ENCODE measurements at regions not wholly inside any gene's neighbourhood (a gene's known extent, or its start where the extent isn't known, plus 50 kb on each side); places are given as distances from the start of the nearest gene placed in this dataset.

DNA sequence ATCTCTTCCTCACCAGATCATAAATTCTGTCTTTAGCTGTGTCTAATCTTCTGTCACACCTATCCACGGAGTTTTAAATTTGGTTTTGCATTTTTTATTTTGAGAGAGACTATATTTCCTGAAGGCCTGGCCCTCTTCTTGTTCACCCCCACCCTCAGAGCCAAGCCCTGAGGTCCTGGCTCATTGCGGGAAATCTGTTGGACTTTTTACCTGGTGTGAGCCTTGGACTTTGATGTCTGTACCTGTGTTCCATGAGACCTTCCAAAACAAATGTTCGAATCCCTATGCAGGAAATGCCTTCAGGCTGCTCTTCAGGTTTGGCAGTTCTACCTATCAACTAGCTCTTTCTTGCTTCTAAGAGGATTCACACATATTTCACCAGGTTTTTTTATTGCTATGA, 175.2 kb upstream of the GRB10 start:
- intact Hi-C loops (cut with DNase I) = no loop called here
- H3K4me1 ChIP-seq = peaks cover 0 to 9% of the 10 kb centered on the region in 2 donors
- DNase-seq = no peak
- no peaks in the 10 kb centered on the region for H3K36me3 ChIP-seq
- H3K27ac ChIP-seq = no peak overlapping the region
- no peaks in the 10 kb centered on the region for H3K27me3 ChIP-seq
- no peaks in the 10 kb centered on the region for H3K9me3 ChIP-seq
- TF ChIP-seq, protein P1, sequence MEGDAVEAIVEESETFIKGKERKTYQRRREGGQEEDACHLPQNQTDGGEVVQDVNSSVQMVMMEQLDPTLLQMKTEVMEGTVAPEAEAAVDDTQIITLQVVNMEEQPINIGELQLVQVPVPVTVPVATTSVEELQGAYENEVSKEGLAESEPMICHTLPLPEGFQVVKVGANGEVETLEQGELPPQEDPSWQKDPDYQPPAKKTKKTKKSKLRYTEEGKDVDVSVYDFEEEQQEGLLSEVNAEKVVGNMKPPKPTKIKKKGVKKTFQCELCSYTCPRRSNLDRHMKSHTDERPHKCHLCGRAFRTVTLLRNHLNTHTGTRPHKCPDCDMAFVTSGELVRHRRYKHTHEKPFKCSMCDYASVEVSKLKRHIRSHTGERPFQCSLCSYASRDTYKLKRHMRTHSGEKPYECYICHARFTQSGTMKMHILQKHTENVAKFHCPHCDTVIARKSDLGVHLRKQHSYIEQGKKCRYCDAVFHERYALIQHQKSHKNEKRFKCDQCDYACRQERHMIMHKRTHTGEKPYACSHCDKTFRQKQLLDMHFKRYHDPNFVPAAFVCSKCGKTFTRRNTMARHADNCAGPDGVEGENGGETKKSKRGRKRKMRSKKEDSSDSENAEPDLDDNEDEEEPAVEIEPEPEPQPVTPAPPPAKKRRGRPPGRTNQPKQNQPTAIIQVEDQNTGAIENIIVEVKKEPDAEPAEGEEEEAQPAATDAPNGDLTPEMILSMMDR (IDR thresholded peaks at IDR 0.05) = no peak
- TF ChIP-seq POLR2A (IDR thresholded peaks at IDR 0.05) = no peak
- WGBS, 2 donors = 72 to 88% methylated on average over 3 of the region's 3 CpGs
- H3K4me3 ChIP-seq (replicated peaks in 1 of 3) = no peak overlapping the region

DNA sequence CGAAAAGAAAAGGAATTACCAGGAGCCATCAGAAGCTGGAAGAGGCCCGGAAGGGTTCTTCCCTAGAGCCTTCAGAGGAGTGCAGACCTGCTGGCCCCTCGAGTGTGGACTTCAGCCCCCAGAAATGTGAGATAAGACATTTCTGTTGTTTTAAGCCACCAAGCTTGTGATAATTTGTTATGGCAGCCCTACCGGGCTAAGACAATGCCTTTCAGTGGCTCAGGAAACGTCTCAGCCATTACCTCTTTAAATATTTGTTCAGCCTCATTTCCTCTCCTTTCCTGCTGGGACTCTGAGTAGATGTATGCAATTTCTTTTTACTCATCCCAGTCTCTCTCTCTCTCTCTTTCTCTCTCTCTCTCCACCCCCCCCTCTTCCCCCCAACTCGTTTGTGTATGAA, 174.7 kb upstream of the GRB10 start:
- 39 to 41% methylated on average over 6 of the region's 6 CpGs for WGBS, 2 donors
- no peak for DNase-seq

GRCh38 chr7:50956522-50957155, 173.9 kb upstream of the GRB10 start:
- Histone ChIP-seq H3K27ac (no peak overlapping the region), H3K27me3 (no peaks in the 10 kb centered on the region), H3K9me3 (no peaks in the 10 kb centered on the region), H3K36me3 (no peaks in the 10 kb centered on the region), H3K4me3 (replicated peaks in 1 of 3) (no peak overlapping the region), H3K4me1 (no peaks in the 10 kb centered on the region)
- intact Hi-C loops (cut with DNase I) = no loop called here
- TF ChIP-seq, protein P1 (IDR thresholded peaks at IDR 0.05) = no peak
- TF ChIP-seq POLR2A (IDR thresholded peaks at IDR 0.05) = no peak
- DNase-seq = no peak
- WGBS, 2 donors = 82 to 88% methylated on average over 8 of the region's 8 CpGs

More for the DNA sequence above, 174.7 kb upstream of the GRB10 start:
- Histone ChIP-seq H3K27ac (no peak overlapping the region), H3K4me3 (replicated peaks in 1 of 3) (no peak overlapping the region), H3K36me3 (no peaks in the 10 kb centered on the region), H3K27me3 (no peaks in the 10 kb centered on the region), H3K4me1 (peaks cover 0 to 5% of the 10 kb centered on the region in 2 donors), H3K9me3 (no peaks in the 10 kb centered on the region)
- TF ChIP-seq, protein P1 (IDR thresholded peaks at IDR 0.05) = no peak
- TF ChIP-seq POLR2A (IDR thresholded peaks at IDR 0.05) = no peak
- intact Hi-C loops (cut with DNase I) = no loop called here

DNA sequence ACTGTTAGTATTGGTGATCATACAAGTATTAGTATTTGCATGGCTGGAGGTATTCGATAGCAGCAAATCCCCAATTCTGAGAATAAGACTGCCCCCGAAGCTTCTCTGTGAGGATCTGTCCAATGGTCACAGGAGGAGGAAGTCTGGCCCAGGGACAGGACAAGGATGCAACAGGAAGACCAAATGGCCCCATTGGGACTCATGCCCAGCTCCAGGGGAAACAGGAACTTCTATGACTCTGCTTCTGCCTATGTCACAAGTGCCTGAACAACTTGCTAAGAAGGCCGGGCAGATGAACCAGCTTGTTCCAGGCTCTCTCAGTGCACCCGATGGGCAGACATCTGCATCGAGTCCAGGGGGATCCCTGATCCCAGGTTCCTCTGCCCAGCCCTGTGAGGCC, 172.0 kb upstream of the GRB10 start:
- no peaks in the 10 kb centered on the region for H3K4me1 ChIP-seq
- no peaks in the 10 kb centered on the region for H3K9me3 ChIP-seq
- no peak overlapping the region for H3K4me3 ChIP-seq (replicated peaks in 1 of 3)
- H3K27me3 ChIP-seq = no peaks in the 10 kb centered on the region
- no peak for DNase-seq
- WGBS, 2 donors = 75 to 77% methylated on average over 5 of the region's 5 CpGs
- TF ChIP-seq, protein P1 (IDR thresholded peaks at IDR 0.05) = no peak
- TF ChIP-seq POLR2A (IDR thresholded peaks at IDR 0.05) = no peak
- no peak overlapping the region for H3K27ac ChIP-seq
- no peaks in the 10 kb centered on the region for H3K36me3 ChIP-seq
- intact Hi-C loops (cut with DNase I) = no loop called here

- H3K27ac ChIP-seq = no peak overlapping the region
These were observed 171.5 kb upstream of the GRB10 start for GRCh38 chr7:50954245-50954644.

More at GRCh38 chr7:50954245-50954644, 171.5 kb upstream of the GRB10 start:
- Histone ChIP-seq H3K27me3 (no peaks in the 10 kb centered on the region), H3K4me1 (no peaks in the 10 kb centered on the region), H3K36me3 (no peaks in the 10 kb centered on the region), H3K9me3 (no peaks in the 10 kb centered on the region), H3K4me3 (replicated peaks in 1 of 3) (no peak overlapping the region)
- DNase-seq = no peak
- TF ChIP-seq, protein P1 (IDR thresholded peaks at IDR 0.05) = no peak
- no peak for TF ChIP-seq POLR2A (IDR thresholded peaks at IDR 0.05)
- intact Hi-C loops (cut with DNase I) = no loop called here
- 80 to 82% methylated on average over 4 of the region's 4 CpGs for WGBS, 2 donors

Measured in thyroid gland (tissue), 4 donors.